ENCODE measurements at regions not wholly inside any gene's neighbourhood (a gene's known extent, or its start where the extent isn't known, plus 50 kb on each side); places are given as distances from the start of the nearest gene placed in this dataset.

GRCh38 chr1:79887059-79887458 lies 880.5 kb upstream of the ADGRL4 start:
- Mint-ChIP-seq H3K27me3 (no peaks in the 10 kb centered on the region), H3K4me3 (no peak overlapping the region), H3K27ac (no peak overlapping the region), H3K4me1 (no peaks in the 10 kb centered on the region), H3K36me3 (ENCODE audit: low read depth) (no peaks in the 10 kb centered on the region), H3K9me3 (peaks cover 20% of the 10 kb centered on the region)
- ATAC-seq (no peak), DNase-seq (no peak)

- no peak for DNase-seq
- no peak overlapping the region for H3K4me3 Mint-ChIP-seq
- no peaks in the 10 kb centered on the region for H3K27me3 Mint-ChIP-seq
- no peak for ATAC-seq
- peaks cover 13% of the 10 kb centered on the region for H3K9me3 Mint-ChIP-seq
- no peaks in the 10 kb centered on the region for H3K36me3 Mint-ChIP-seq (ENCODE audit: low read depth)
- no peak overlapping the region for H3K27ac Mint-ChIP-seq
- H3K4me1 Mint-ChIP-seq: no peaks in the 10 kb centered on the region
These were observed 878.6 kb upstream of the ADGRL4 start for GRCh38 chr1:79885101-79885500.

- peaks cover 33% of the 10 kb centered on the region for H3K9me3 Mint-ChIP-seq
These were observed 870.6 kb upstream of the ADGRL4 start for GRCh38 chr1:79877086-79877485.

GRCh38 chr1:79875187-79875586 lies 868.7 kb upstream of the ADGRL4 start:
- no peak for DNase-seq
- no peaks in the 10 kb centered on the region for H3K36me3 Mint-ChIP-seq (ENCODE audit: low read depth)
- no peak overlapping the region for H3K4me3 Mint-ChIP-seq
- no peaks in the 10 kb centered on the region for H3K4me1 Mint-ChIP-seq
- no peak overlapping the region for H3K27ac Mint-ChIP-seq
- no peak for ATAC-seq
- peaks cover 30% of the 10 kb centered on the region for H3K9me3 Mint-ChIP-seq
- no peaks in the 10 kb centered on the region for H3K27me3 Mint-ChIP-seq

More at GRCh38 chr1:79877086-79877485, 870.6 kb upstream of the ADGRL4 start:
- Mint-ChIP-seq H3K36me3 (ENCODE audit: low read depth) (no peaks in the 10 kb centered on the region), H3K27ac (no peak overlapping the region), H3K4me1 (no peaks in the 10 kb centered on the region), H3K4me3 (no peak overlapping the region), H3K27me3 (no peaks in the 10 kb centered on the region)
- ATAC-seq (no peak), DNase-seq (no peak)

GRCh38 chr1:79874289-79874688 lies 867.8 kb upstream of the ADGRL4 start:
- ATAC-seq (no peak), DNase-seq (no peak)
- H3K4me1 Mint-ChIP-seq: no peaks in the 10 kb centered on the region
- no peak overlapping the region for H3K27ac Mint-ChIP-seq
- no peaks in the 10 kb centered on the region for H3K27me3 Mint-ChIP-seq
- H3K36me3 Mint-ChIP-seq (ENCODE audit: low read depth): no peaks in the 10 kb centered on the region
- peaks cover 34% of the 10 kb centered on the region for H3K9me3 Mint-ChIP-seq
- H3K4me3 Mint-ChIP-seq: no peak overlapping the region

- no peaks in the 10 kb centered on the region for H3K27me3 Mint-ChIP-seq
- H3K36me3 Mint-ChIP-seq (ENCODE audit: low read depth): no peaks in the 10 kb centered on the region
- DNase-seq (no peak), ATAC-seq (no peak)
- no peak overlapping the region for H3K4me3 Mint-ChIP-seq
- no peaks in the 10 kb centered on the region for H3K4me1 Mint-ChIP-seq
- H3K9me3 Mint-ChIP-seq: peaks cover 10% of the 10 kb centered on the region
- no peak overlapping the region for H3K27ac Mint-ChIP-seq
These were observed 852.9 kb upstream of the ADGRL4 start for GRCh38 chr1:79859212-79859948.

DNA sequence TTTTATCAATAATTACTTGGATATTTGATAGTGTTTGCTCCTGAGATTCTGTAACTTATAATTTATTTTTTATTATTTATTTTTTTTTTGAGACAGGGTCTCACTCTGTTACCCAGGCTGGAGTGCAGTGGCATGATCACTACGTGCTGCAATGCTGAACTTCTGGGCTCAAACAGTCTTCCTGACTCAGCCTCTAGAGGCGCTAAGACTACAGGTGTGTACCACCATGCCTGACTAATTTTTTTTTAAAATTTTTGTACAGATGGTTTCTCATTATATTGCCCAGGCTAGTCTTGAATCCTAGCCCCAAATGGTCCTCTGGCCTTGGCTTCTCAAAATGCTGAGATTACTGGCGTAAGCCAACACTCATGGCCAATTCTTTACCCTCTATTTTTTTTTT lies 845.5 kb upstream of the ADGRL4 start:
- H3K27ac Mint-ChIP-seq: no peak overlapping the region
- no peak overlapping the region for H3K4me3 Mint-ChIP-seq
- peaks cover 8% of the 10 kb centered on the region for H3K9me3 Mint-ChIP-seq
- no peak for DNase-seq
- H3K4me1 Mint-ChIP-seq: no peaks in the 10 kb centered on the region
- no peaks in the 10 kb centered on the region for H3K36me3 Mint-ChIP-seq (ENCODE audit: low read depth)
- H3K27me3 Mint-ChIP-seq: no peaks in the 10 kb centered on the region
- no peak for ATAC-seq

DNA sequence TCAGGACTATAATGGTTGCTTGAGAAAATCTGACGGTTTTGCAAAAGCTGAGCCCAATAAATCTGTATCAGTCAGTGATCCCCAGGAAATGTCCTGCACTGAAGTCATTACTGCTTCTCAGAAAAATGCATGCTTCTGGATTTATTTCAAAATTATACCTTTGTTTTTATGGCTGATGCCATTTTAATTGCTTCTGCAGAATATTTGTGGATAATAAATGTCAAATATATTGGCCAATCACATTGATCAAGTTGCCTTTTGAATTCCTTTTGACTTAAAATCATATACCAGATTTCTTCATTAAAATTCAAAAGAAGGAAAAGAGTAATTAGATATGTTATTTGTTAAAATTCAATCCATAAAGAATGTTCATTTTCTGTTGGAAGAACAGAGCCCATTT lies 842.9 kb upstream of the ADGRL4 start:
- H3K4me3 Mint-ChIP-seq: no peak overlapping the region
- H3K36me3 Mint-ChIP-seq (ENCODE audit: low read depth): no peaks in the 10 kb centered on the region
- H3K9me3 Mint-ChIP-seq: peaks cover 8% of the 10 kb centered on the region
- no peaks in the 10 kb centered on the region for H3K27me3 Mint-ChIP-seq
- DNase-seq (no peak), ATAC-seq (no peak)
- H3K27ac Mint-ChIP-seq: no peak overlapping the region
- no peaks in the 10 kb centered on the region for H3K4me1 Mint-ChIP-seq

GRCh38 chr1:79848316-79848715 lies 841.8 kb upstream of the ADGRL4 start:
- peaks cover 8% of the 10 kb centered on the region for H3K9me3 Mint-ChIP-seq
- no peaks in the 10 kb centered on the region for H3K4me1 Mint-ChIP-seq
- no peak for ATAC-seq
- no peak for DNase-seq
- H3K27me3 Mint-ChIP-seq: no peaks in the 10 kb centered on the region
- no peaks in the 10 kb centered on the region for H3K36me3 Mint-ChIP-seq (ENCODE audit: low read depth)
- no peak overlapping the region for H3K4me3 Mint-ChIP-seq
- no peak overlapping the region for H3K27ac Mint-ChIP-seq

DNA sequence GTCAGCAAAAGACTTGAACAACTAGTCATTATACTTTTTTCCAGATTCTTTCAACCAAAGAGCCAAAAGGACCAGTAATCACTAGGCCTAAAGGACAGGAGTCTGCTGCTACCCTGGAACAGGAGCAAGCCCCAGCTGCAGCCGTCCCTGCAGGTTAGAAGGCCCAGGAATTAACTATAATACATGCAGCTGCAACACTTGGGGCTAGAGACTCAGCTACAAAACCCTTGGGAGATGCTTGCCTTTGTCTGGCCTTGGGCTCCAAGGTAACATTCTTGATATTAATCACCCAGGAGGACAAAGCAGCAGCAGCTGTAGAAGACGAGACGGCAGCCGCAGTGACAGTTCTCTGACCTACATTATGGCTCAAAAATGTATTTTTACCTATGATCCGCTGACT lies 841.2 kb upstream of the ADGRL4 start:
- H3K27me3 Mint-ChIP-seq: no peaks in the 10 kb centered on the region
- DNase-seq (no peak), ATAC-seq (no peak)
- no peaks in the 10 kb centered on the region for H3K4me1 Mint-ChIP-seq
- H3K36me3 Mint-ChIP-seq (ENCODE audit: low read depth): no peaks in the 10 kb centered on the region
- peaks cover 8% of the 10 kb centered on the region for H3K9me3 Mint-ChIP-seq
- H3K27ac Mint-ChIP-seq: no peak overlapping the region
- H3K4me3 Mint-ChIP-seq: no peak overlapping the region

- Mint-ChIP-seq H3K27ac (no peak overlapping the region), H3K9me3 (peaks cover 8% of the 10 kb centered on the region), H3K27me3 (no peaks in the 10 kb centered on the region), H3K36me3 (ENCODE audit: low read depth) (no peaks in the 10 kb centered on the region), H3K4me3 (no peak overlapping the region), H3K4me1 (no peaks in the 10 kb centered on the region)
- ATAC-seq (no peak), DNase-seq (no peak)
These were observed 839.4 kb upstream of the ADGRL4 start for GRCh38 chr1:79845936-79846335.

- Mint-ChIP-seq H3K36me3 (ENCODE audit: low read depth) (no peaks in the 10 kb centered on the region), H3K27ac (no peak overlapping the region), H3K4me1 (no peaks in the 10 kb centered on the region), H3K4me3 (no peak overlapping the region), H3K27me3 (no peaks in the 10 kb centered on the region), H3K9me3 (peaks cover 12% of the 10 kb centered on the region)
- ATAC-seq (no peak), DNase-seq (no peak)
These were observed 836.3 kb upstream of the ADGRL4 start for GRCh38 chr1:79842811-79843210.

- Mint-ChIP-seq H3K9me3 (peaks cover 11% of the 10 kb centered on the region), H3K27ac (no peak overlapping the region), H3K36me3 (ENCODE audit: low read depth) (no peaks in the 10 kb centered on the region), H3K27me3 (no peaks in the 10 kb centered on the region), H3K4me3 (no peak overlapping the region), H3K4me1 (no peaks in the 10 kb centered on the region)
- ATAC-seq: no peak
- DNase-seq: no peak
These were observed 833.4 kb upstream of the ADGRL4 start for GRCh38 chr1:79839882-79840281.

GRCh38 chr1:79827446-79827845 lies 820.9 kb upstream of the ADGRL4 start:
- Mint-ChIP-seq H3K4me3 (no peak overlapping the region), H3K27me3 (no peaks in the 10 kb centered on the region), H3K36me3 (ENCODE audit: low read depth) (no peaks in the 10 kb centered on the region), H3K9me3 (peaks cover 10% of the 10 kb centered on the region), H3K4me1 (no peaks in the 10 kb centered on the region), H3K27ac (no peak overlapping the region)
- DNase-seq (no peak), ATAC-seq (no peak)

GRCh38 chr1:79825551-79825950 lies 819.0 kb upstream of the ADGRL4 start:
- no peak for ATAC-seq
- Mint-ChIP-seq H3K36me3 (ENCODE audit: low read depth) (no peaks in the 10 kb centered on the region), H3K4me1 (no peaks in the 10 kb centered on the region), H3K9me3 (peaks cover 11% of the 10 kb centered on the region), H3K4me3 (no peak overlapping the region), H3K27ac (no peak overlapping the region), H3K27me3 (no peaks in the 10 kb centered on the region)
- no peak for DNase-seq

- H3K27ac Mint-ChIP-seq: no peak overlapping the region
- peaks cover 9% of the 10 kb centered on the region for H3K9me3 Mint-ChIP-seq
- no peaks in the 10 kb centered on the region for H3K27me3 Mint-ChIP-seq
- DNase-seq (no peak), ATAC-seq (no peak)
- H3K36me3 Mint-ChIP-seq (ENCODE audit: low read depth): no peaks in the 10 kb centered on the region
- no peak overlapping the region for H3K4me3 Mint-ChIP-seq
- H3K4me1 Mint-ChIP-seq: no peaks in the 10 kb centered on the region
These were observed 815.5 kb upstream of the ADGRL4 start for GRCh38 chr1:79822053-79822452.
